GM19463 (cell line): ENCODE measurements at regions not wholly inside any gene's neighbourhood (a gene's known extent, or its start where the extent isn't known, plus 50 kb on each side); places are given as distances from the start of the nearest gene placed in this dataset.
"Not testable (repeated sequence)": the region's sequence is repeated elsewhere in the genome, so short reads cannot be mapped to it uniquely, and the experiment has no call there.

ENCODE experiments used
- ATAC-seq: cut with Tn5 transposase; IDR thresholded peaks from one replicate; pipeline ENCODE4 v1.9.1; 2021; ENCODE audit warnings: mild to moderate bottlenecking, moderate library complexity; ENCODE audit not compliant: unreplicated experiment

GRCh38 chr5:91927439-91927838 lies 544.3 kb upstream of the ARRDC3 start:
- no peak for ATAC-seq

DNA sequence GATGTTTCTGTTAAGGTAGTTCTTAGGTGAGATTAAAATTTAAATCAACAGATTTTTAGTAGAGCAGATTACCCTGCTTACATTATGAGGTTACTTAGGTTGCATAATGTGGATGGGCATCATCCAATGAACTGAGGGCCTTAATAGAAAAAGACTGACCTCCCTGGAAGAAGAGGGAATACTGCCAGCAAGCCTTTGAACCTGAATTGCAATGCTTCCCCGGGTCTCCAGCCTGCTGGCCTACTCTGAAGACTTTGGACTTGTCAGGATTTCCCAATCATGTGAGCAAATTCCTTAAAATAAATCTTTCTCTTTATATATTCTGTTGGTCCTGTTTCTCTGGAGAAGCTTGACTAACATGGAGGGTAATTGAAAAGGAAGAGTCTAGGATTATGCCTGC lies 542.1 kb upstream of the ARRDC3 start:
- no peak for ATAC-seq

DNA sequence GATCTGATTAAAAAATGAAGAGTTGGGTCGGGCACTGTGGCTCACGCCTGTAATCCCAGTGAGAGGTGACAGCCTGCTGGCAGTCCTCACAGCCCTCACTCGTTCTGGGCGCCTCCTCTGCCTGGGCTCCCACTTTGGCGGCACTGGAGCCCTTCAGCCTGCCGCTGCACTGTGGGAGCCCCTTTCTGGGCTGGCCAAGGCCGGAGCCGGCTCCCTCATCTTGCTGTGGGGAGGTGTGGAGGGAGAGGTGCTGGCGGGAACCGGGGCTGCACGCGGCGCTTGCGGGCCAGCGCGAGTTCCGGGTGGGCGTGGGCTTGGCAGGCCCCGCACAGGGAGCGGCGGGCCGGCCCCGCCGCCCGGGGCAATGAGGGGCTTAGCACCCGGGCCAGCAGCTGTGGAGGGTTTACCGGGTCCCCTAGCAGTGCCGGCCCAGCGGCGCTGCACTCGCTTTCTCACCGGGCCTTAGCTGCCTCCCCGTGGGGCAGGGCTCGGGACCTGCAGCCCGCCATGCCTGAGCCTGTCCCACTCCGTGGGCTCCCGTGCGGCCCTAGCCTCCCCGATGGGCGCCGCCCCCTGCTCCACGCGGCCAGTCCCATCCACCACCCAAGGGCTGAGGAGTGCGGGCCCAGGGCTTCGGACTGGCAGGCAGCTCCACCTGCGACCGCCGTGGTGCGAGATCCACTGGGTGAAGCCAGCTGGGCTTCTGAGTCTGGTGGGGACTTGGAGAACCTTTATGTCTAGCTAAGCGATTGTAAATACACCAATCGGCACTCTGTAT lies 534.1 kb upstream of the ARRDC3 start:
- not testable (repeated sequence) for ATAC-seq

- ATAC-seq = no peak
Measured at GRCh38 chr5:91910655-91911054, 527.5 kb upstream of the ARRDC3 start.

DNA sequence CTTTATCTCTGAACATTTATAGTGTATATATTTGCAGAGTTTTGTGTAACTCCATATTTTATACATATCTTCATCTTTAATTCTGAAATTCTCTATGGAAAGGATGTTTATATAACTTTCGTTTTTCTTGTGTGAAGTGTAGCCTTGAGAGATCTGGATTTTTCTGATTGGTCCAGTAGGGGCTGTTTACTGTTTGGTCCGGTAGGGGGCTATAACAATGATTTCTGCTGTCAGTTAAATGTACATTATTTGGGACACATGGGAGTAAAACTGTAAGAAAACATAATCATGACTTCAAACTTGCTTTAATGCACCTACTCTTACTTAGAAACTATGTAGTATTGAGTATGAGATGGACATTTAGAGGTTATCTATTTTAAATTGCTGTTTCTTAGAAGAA lies 527.1 kb upstream of the ARRDC3 start:
- no peak for ATAC-seq

GRCh38 chr5:91906494-91906893 lies 523.4 kb upstream of the ARRDC3 start:
- ATAC-seq = no peak

DNA sequence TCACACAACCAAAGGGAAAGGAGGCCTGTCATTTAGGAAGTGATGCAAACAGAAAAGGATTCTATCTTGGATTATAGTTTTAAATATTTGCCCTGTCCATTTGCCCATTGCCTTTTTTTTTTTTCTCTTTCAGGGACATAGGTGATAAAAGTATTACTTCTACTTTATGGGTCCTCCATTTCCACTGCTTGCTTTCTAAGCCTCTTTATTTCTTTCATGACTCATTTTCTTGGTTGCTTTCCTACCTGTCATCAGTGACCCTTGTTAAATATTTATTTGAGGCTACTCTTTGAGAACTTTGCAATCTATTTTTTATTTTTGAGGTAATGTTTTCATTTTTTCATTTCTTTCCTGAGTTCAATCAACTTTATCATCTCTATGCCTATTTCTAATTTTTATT lies 522.9 kb upstream of the ARRDC3 start:
- no peak for ATAC-seq

DNA sequence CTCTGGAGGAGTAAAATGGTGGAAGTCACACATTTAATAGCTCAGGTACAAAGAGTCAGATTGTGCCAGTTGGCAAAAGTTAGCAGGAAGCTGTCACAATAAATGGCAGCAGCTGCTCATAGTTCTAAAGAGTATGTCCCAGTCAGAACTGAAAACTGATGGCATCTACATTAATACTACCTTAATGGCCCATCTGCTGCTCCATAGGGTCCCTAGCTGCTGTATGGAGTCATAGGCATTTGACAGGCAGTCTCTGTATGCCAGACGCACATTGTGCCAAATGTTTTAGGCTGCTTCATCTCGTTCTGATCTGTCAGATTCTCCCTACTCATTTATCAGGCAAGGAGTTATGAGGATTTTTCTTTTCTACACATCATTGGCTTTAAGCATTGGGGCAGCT lies 515.8 kb upstream of the ARRDC3 start:
- no peak for ATAC-seq

DNA sequence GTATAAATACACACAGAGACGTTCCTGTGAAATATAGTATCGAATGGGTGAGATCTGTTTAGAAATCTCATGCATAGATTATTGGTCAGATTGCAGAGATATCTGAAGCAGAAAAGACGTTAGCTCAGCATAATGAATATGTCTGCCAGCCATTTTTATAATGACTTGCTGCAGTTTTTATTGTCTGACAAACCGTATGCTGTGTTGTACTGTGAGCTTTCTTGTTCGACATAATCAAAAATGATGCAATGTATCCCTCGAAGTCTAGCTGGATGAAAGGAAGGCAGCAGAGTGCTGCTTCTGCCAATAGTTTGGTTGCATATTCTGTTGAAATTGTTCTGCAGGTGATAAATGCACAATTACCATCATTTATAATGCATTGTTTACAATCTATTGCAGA lies 514.9 kb upstream of the ARRDC3 start:
- no peak for ATAC-seq

DNA sequence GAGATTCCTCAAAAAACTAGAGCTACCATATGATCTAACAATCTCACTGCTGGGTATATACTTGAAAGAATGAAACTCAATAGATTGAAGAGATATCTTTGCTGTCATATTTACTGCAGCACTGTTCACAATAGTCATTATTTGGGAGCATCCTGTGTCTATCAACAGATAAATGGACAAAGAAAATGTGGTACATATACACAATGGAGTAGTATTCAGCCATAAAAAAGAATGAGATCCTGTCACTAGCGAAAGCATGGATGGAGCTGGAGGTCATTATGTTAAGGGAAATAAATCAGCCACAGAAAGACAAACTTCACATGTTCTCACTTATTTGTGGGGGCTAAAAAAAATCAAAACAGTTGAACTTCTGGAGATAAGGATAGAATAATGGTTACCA lies 505.7 kb upstream of the ARRDC3 start:
- no peak for ATAC-seq

- no peak for ATAC-seq
Measured at GRCh38 chr5:91885291-91886265, 502.5 kb upstream of the ARRDC3 start.

GRCh38 chr5:91884036-91884435 lies 500.9 kb upstream of the ARRDC3 start:
- ATAC-seq = no peak

GRCh38 chr5:91875196-91875779 lies 492.2 kb upstream of the ARRDC3 start:
- ATAC-seq = no peak

GRCh38 chr5:91867799-91868198 lies 484.7 kb upstream of the ARRDC3 start:
- no peak for ATAC-seq

DNA sequence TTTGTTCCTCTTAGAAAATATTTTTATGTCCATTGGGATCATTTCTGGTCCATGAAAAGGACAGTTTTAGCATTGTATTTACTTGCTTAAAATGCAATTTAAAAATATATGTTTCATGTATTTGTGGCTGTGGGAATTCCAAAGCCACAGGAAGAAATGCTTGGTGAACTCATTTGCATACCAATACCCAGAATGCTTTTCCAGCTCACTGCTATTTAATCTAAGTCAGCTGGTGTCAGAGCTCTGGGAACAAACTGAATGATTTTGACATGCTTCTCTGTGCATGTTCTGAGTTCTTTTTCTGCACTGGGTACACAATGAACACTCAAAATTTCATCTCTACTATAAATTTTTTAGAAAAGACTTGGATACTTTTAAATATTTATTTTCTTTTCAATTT lies 482.8 kb upstream of the ARRDC3 start:
- ATAC-seq = no peak

DNA sequence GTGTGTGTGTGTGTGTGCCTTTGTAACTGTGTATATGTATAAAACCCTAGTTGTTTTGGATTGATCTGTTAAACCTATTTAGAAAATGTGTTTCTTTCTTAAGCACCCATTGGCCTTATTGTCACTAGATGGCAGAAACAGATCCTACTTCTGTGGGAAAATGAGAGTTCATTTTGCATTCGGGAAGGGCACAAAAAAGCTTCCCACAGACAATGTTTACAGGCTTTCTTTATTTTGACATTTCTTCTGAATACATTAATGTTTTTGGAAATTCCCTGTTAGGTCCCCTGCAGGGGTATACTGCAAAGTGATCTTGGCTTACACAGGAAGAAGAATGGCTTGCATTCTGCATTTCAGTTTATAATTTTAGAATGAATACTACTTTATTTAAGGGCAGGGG lies 481.8 kb upstream of the ARRDC3 start:
- no peak for ATAC-seq

DNA sequence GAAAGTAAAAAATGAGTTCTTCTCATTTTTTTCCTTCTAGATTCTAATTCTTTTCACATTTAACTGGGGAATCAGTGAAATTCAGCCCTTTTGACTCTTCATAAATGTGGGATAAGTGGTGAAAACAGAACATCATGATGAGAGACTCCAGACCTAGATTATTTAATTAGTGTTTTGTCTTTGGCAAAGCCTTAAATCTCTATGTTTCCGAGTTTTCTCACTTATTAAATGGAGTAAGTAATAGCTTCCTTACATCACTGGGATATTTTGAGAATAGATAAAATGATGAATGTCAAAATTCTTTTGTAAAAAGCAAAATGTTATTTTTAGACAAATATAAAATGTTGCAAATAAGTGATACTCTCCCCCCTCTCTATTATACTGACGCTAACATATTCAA lies 468.6 kb upstream of the ARRDC3 start:
- ATAC-seq = no peak

GRCh38 chr5:91850031-91850430 lies 466.9 kb upstream of the ARRDC3 start:
- no peak for ATAC-seq

- ATAC-seq = no peak
Measured at GRCh38 chr5:91849069-91849468, 466.0 kb upstream of the ARRDC3 start.

GRCh38 chr5:91848453-91848852 lies 465.3 kb upstream of the ARRDC3 start:
- ATAC-seq = no peak

- ATAC-seq = no peak
Measured at GRCh38 chr5:91841423-91841822, 458.3 kb upstream of the ARRDC3 start.

- no peak for ATAC-seq
Measured at GRCh38 chr5:91840412-91840811, 457.3 kb upstream of the ARRDC3 start.
